Prostate gland (tissue), 2 donors: ENCODE measurements at regions not wholly inside any gene's neighbourhood (a gene's known extent, or its start where the extent isn't known, plus 50 kb on each side); places are given as distances from the start of the nearest gene placed in this dataset.

ENCODE experiments used
- DNase-seq: peaks from one replicate; pipeline ENCODE4 v3.0.0-alpha.2; 2019; ENCODE audit warnings: low spot score
- H3K27ac ChIP-seq, 2 donors: fragments of 200-600 bp; sonication (generic); 2 replicates each; pipeline ENCODE4 v1.5.1; 2017 to 2019
- H3K27me3 ChIP-seq: fragments of 200-600 bp; sonication (generic); replicated peaks from 2 replicates; pipeline ENCODE4 v1.5.1; 2019; ENCODE audit not compliant: insufficient read depth
- H3K36me3 ChIP-seq, 2 donors: fragments of 200-600 bp; sonication (generic); 1 replicate in 1 of 2; 2 replicates in 1 of 2; pipeline versions ENCODE4 v1.5.1 to v1.8.1; 2017 to 2019
- H3K4me1 ChIP-seq: fragments of 200-600 bp; sonication (generic); replicated peaks from 2 replicates; pipeline ENCODE4 v1.5.1; 2019
- H3K4me3 ChIP-seq, 2 donors: fragments of 200-600 bp; sonication (generic); 2 replicates each; pipeline ENCODE4 v1.5.1; 2017 to 2019
- H3K9me3 ChIP-seq: fragments of 200-600 bp; sonication (generic); 2 replicates; pipeline ENCODE4 v1.5.1; 2017
- POLR2A ChIP-seq: fragments of 450-650 bp; IDR thresholded peaks from one replicate; pipeline ENCODE4 v1.6.1; 2016; ENCODE audit warnings: antibody characterized with exemption, mild to moderate bottlenecking
- POLR2AphosphoS5 ChIP-seq: sonication (generic); formaldehyde crosslinking; IDR thresholded peaks from one replicate; pipeline ENCODE4 v1.6.1; 2017; ENCODE audit warnings: antibody characterized with exemption
- WGBS: methylation state at CpG from one replicate; pipeline ENCODE4 v1.1.5; 2018; 5-methylcytosine and 5-hydroxymethylcytosine counted together
- intact Hi-C: fragments of 100-400 bp; cut with DNase I; formaldehyde crosslinking; loops from one replicate; pipeline ENCODE4 v1.14.2; 2022
- TF ChIP-seq, protein P1 (sequence below), 4 experiments: fragments of 200-600 bp in 2 of 4; fragments of 450-650 bp in 2 of 4; sonication (generic) in 2 of 4; IDR thresholded peaks; 1 replicate in 3 of 4; 2 replicates in 1 of 4; pipeline ENCODE4 v1.5.1; 2016 to 2019; ENCODE audit warnings: antibody characterized with exemption in 4 of 4, mild to moderate bottlenecking in 2 of 4, moderate library complexity in 2 of 4

DNA sequence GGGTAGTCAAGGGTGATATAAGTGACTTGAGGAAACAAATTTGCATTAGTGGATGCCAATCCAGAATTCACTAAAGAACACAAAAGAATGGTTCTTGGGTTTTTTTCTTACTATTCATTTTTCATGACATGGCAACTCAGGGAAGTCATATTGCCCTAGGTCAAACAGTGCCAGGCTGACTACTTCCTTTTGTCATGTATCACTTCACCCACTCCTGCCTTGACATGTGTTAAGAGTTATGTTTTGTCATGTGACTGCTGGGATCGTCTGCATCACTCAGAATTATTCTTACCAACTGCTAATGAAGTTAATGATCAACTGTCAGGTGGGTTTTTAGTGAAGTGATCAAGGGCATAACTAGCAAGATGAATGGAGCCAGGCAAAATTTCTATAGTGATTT lies 74.2 kb downstream of the PRORP start:
- no peak overlapping the region for H3K27ac ChIP-seq
- no peak overlapping the region for H3K4me3 ChIP-seq
- H3K36me3 ChIP-seq: no peaks in the 10 kb centered on the region
- no peak for DNase-seq
- WGBS: 22% methylated on average over 1 of the region's 1 CpG
- no peaks in the 10 kb centered on the region for H3K4me1 ChIP-seq
- intact Hi-C loops: no loop called here
- TF ChIP-seq POLR2AphosphoS5 (no peak), POLR2A (no peak)
- TF ChIP-seq, protein P1, sequence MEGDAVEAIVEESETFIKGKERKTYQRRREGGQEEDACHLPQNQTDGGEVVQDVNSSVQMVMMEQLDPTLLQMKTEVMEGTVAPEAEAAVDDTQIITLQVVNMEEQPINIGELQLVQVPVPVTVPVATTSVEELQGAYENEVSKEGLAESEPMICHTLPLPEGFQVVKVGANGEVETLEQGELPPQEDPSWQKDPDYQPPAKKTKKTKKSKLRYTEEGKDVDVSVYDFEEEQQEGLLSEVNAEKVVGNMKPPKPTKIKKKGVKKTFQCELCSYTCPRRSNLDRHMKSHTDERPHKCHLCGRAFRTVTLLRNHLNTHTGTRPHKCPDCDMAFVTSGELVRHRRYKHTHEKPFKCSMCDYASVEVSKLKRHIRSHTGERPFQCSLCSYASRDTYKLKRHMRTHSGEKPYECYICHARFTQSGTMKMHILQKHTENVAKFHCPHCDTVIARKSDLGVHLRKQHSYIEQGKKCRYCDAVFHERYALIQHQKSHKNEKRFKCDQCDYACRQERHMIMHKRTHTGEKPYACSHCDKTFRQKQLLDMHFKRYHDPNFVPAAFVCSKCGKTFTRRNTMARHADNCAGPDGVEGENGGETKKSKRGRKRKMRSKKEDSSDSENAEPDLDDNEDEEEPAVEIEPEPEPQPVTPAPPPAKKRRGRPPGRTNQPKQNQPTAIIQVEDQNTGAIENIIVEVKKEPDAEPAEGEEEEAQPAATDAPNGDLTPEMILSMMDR (IDR thresholded peaks at IDR 0.05): no peak
- H3K9me3 ChIP-seq: no peaks in the 10 kb centered on the region
- no peaks in the 10 kb centered on the region for H3K27me3 ChIP-seq

DNA sequence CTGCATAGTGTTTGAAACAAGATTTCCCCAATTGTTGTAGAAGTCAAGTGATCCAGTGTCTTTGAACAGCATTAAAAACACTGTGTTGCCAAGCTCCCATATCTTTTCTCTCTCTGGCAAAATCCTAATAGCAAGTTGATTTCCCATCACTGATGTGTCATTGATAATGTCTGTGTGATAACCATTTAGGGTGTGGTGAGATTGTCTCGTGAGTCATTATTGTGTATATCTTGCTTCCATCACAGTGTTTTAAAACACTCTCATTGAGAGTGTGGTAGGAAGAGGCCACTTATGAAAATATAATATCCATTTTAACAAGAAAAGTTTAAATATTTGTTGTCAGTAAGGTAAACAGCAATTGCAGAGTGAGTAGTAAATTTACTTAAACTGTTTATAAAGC lies 74.7 kb downstream of the PRORP start:
- TF ChIP-seq POLR2AphosphoS5 (no peak), POLR2A (no peak)
- TF ChIP-seq, protein P1 (IDR thresholded peaks at IDR 0.05): no peak
- no peak overlapping the region for H3K27ac ChIP-seq
- H3K9me3 ChIP-seq: no peaks in the 10 kb centered on the region
- no peaks in the 10 kb centered on the region for H3K27me3 ChIP-seq
- H3K4me1 ChIP-seq: no peaks in the 10 kb centered on the region
- 24% methylated on average over 1 of the region's 1 CpG for WGBS
- intact Hi-C loops: no loop called here
- H3K4me3 ChIP-seq: no peak overlapping the region
- H3K36me3 ChIP-seq: no peaks in the 10 kb centered on the region
- DNase-seq: no peak

DNA sequence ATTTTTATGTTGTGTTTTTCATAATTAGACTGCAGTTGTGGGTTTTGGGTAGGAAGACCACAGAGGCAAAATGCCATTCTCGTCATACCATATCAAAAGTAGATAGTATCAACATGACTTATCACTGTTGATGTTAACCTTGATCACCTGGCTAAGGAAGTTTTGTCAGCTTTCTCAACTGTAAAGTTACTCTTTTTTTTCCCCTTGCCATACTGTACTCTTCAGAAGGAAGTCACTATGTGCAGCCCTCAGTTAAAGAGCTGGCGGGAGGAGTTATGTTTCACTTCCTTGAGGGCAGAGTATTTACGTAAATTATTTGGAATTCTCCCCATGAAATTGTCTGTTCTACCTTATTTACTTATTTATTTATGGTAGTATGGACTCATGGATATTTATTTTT lies 78.7 kb downstream of the PRORP start:
- H3K4me3 ChIP-seq: no peak overlapping the region
- H3K27ac ChIP-seq: no peak overlapping the region
- no peaks in the 10 kb centered on the region for H3K36me3 ChIP-seq
- no peaks in the 10 kb centered on the region for H3K9me3 ChIP-seq
- DNase-seq: no peak
- no peaks in the 10 kb centered on the region for H3K27me3 ChIP-seq
- TF ChIP-seq POLR2AphosphoS5: no peak
- TF ChIP-seq, protein P1 (IDR thresholded peaks at IDR 0.05): no peak
- intact Hi-C loops: no loop called here
- H3K4me1 ChIP-seq: no peaks in the 10 kb centered on the region
- WGBS: 75% methylated on average over 3 of the region's 3 CpGs

GRCh38 chr14:35202195-35202594 lies 79.8 kb downstream of the PRORP start:
- WGBS: 99% methylated on average over 3 of the region's 3 CpGs
- TF ChIP-seq, protein P1 (IDR thresholded peaks at IDR 0.05): no peak
- TF ChIP-seq POLR2AphosphoS5 (no peak), POLR2A (no peak)
- Histone ChIP-seq H3K36me3 (no peaks in the 10 kb centered on the region), H3K27ac (no peak overlapping the region), H3K27me3 (no peaks in the 10 kb centered on the region), H3K9me3 (no peaks in the 10 kb centered on the region), H3K4me3 (no peak overlapping the region), H3K4me1 (no peaks in the 10 kb centered on the region)
- intact Hi-C loops: no loop called here
- no peak for DNase-seq

GRCh38 chr14:35205737-35206136 lies 83.4 kb downstream of the PRORP start:
- no peaks in the 10 kb centered on the region for H3K36me3 ChIP-seq
- no peak overlapping the region for H3K27ac ChIP-seq
- no peak for DNase-seq
- no peak overlapping the region for H3K4me3 ChIP-seq
- H3K27me3 ChIP-seq: no peaks in the 10 kb centered on the region
- WGBS: 81% methylated on average over 2 of the region's 2 CpGs
- intact Hi-C loops: no loop called here
- TF ChIP-seq, protein P1 (IDR thresholded peaks at IDR 0.05): no peak
- TF ChIP-seq POLR2AphosphoS5 (no peak), POLR2A (no peak)
- no peaks in the 10 kb centered on the region for H3K4me1 ChIP-seq
- H3K9me3 ChIP-seq: no peaks in the 10 kb centered on the region
